HEK293 (cell line): ENCODE measurements at regions not wholly inside any gene's neighbourhood (a gene's known extent, or its start where the extent isn't known, plus 50 kb on each side); places are given as distances from the start of the nearest gene placed in this dataset.

Source experiments
- CTCF ChIA-PET: fragments of 350-600 bp; formaldehyde crosslinking; extraction: SDS; loops from one replicate; lab custom pipeline; 2021; ENCODE audit warnings: antibody characterized with exemption; lab: Yijun Ruan, JAX
- POLR2A ChIA-PET: fragments of 300-600 bp; formaldehyde crosslinking; extraction: SDS; loops from one replicate; lab custom pipeline; 2020; ENCODE audit warnings: antibody characterized with exemption, inconsistent platforms; lab: Yijun Ruan, JAX
- H3K27ac ChIP-seq: fragments of 200-500 bp; sonication (Bioruptor generic); 2 replicates; pipeline ENCODE4 v1.5.1; 2014; ENCODE audit warnings: low read depth, low read length, control low read depth, inconsistent platforms; ENCODE audit errors: extremely low read depth
- H3K36me3 ChIP-seq, 2 experiments: fragments of 200-500 bp in 1 of 2; sonication (Bioruptor generic) in 1 of 2; 1 replicate in 1 of 2; 2 replicates in 1 of 2; pipeline ENCODE4 v1.5.1; 2014 to 2017; ENCODE audit warnings: inconsistent platforms in 2 of 2, low read length in 2 of 2; ENCODE audit not compliant: control insufficient read depth in 2 of 2, insufficient read depth in 1 of 2
- H3K4me1 ChIP-seq: fragments of 200-500 bp; sonication (Bioruptor generic); 2 replicates; pipeline ENCODE4 v1.5.1; 2014; ENCODE audit warnings: mild to moderate bottlenecking, low read length, inconsistent platforms; ENCODE audit not compliant: control insufficient read depth, insufficient read depth
- H3K4me3 ChIP-seq: 2 replicates; pipeline ENCODE4 v1.5.1; 2011; ENCODE audit warnings: low read depth, mild to moderate bottlenecking, control low read depth, low read length, moderate library complexity
- H3K9me3 ChIP-seq: fragments of 200-500 bp; sonication (Bioruptor generic); 2 replicates; pipeline ENCODE4 v1.5.1; 2014; ENCODE audit warnings: low read depth, low read length, inconsistent platforms; ENCODE audit not compliant: control insufficient read depth, insufficient read depth
- EGR2 ChIP-seq: fragments of 450-650 bp; formaldehyde crosslinking; IDR thresholded peaks from 2 replicates; pipeline ENCODE4 v1.5.1; 2016; ENCODE audit warnings: low read depth, missing biosample characterization, missing genetic modification characterization
- FEZF1 ChIP-seq: fragments of 450-650 bp; formaldehyde crosslinking; IDR thresholded peaks from 2 replicates; pipeline ENCODE4 v1.5.1; 2016; ENCODE audit warnings: missing biosample characterization, missing genetic modification characterization
- GLI2 ChIP-seq: fragments of 450-650 bp; formaldehyde crosslinking; IDR thresholded peaks from 2 replicates; pipeline ENCODE4; 2017; ENCODE audit warnings: missing biosample characterization, missing genetic modification characterization, low read depth, borderline replicate concordance
- GLIS2 ChIP-seq: fragments of 450-650 bp; formaldehyde crosslinking; IDR thresholded peaks from 2 replicates; pipeline ENCODE4 v1.5.1; 2016; ENCODE audit warnings: missing biosample characterization, missing genetic modification characterization
- HOXC10 ChIP-seq: sonication (generic); formaldehyde crosslinking; IDR thresholded peaks from 2 replicates; pipeline ENCODE4 v1.8.1; 2023; ENCODE audit warnings: mild to moderate bottlenecking, missing genetic modification reagents
- ZBTB20 ChIP-seq: fragments of 450-650 bp; formaldehyde crosslinking; IDR thresholded peaks from 2 replicates; pipeline ENCODE4 v1.5.1; 2016; ENCODE audit warnings: missing biosample characterization, missing genetic modification characterization
- ZIC2 ChIP-seq: fragments of 450-650 bp; formaldehyde crosslinking; IDR thresholded peaks from 2 replicates; pipeline ENCODE4 v1.5.1; 2016; ENCODE audit warnings: missing biosample characterization, missing genetic modification characterization
- ZNF302 ChIP-seq: fragments of 450-650 bp; formaldehyde crosslinking; IDR thresholded peaks from 2 replicates; pipeline ENCODE4 v1.5.1; 2016; ENCODE audit warnings: missing biosample characterization, missing genetic modification characterization, low read depth
- ZNF350 ChIP-seq: fragments of 450-650 bp; formaldehyde crosslinking; IDR thresholded peaks from 2 replicates; pipeline ENCODE4 v1.5.0; 2017; ENCODE audit warnings: missing biosample characterization, mild to moderate bottlenecking, missing genetic modification characterization
- ZNF48 ChIP-seq: fragments of 450-650 bp; formaldehyde crosslinking; IDR thresholded peaks from 2 replicates; pipeline ENCODE4 v1.5.1; 2016; ENCODE audit warnings: missing biosample characterization, missing genetic modification characterization
- ZNF529 ChIP-seq: fragments of 450-650 bp; formaldehyde crosslinking; IDR thresholded peaks from 2 replicates; pipeline ENCODE4 v1.5.1; 2017; ENCODE audit warnings: missing genetic modification characterization, missing biosample characterization; ENCODE audit not compliant: insufficient replicate concordance
- ZNF626 ChIP-seq: fragments of 450-650 bp; sonication (Bioruptor Pico); formaldehyde crosslinking; IDR thresholded peaks from 2 replicates; pipeline ENCODE4 v1.5.1; 2018; ENCODE audit warnings: missing biosample characterization, missing genetic modification characterization, inconsistent platforms
- ZNF768 ChIP-seq: fragments of 450-650 bp; formaldehyde crosslinking; IDR thresholded peaks from 2 replicates; pipeline ENCODE4 v1.5.1; 2018; ENCODE audit warnings: missing biosample characterization, mild to moderate bottlenecking, missing genetic modification characterization
- ZNF785 ChIP-seq: fragments of 450-650 bp; formaldehyde crosslinking; IDR thresholded peaks from 2 replicates; pipeline ENCODE4 v1.5.1; 2016; ENCODE audit warnings: missing biosample characterization, missing genetic modification characterization
- TF ChIP-seq, protein P1 (sequence below): fragments of 450-650 bp; formaldehyde crosslinking; IDR thresholded peaks from 2 replicates; pipeline ENCODE4 v1.5.1; 2016; ENCODE audit warnings: missing biosample characterization, missing genetic modification characterization
- TF ChIP-seq, protein P2 (sequence below): fragments of 450-650 bp; formaldehyde crosslinking; IDR thresholded peaks from 2 replicates; pipeline ENCODE4 v1.5.1; 2017; ENCODE audit warnings: missing biosample characterization, missing genetic modification characterization
- TF ChIP-seq, protein P3 (sequence below): fragments of 450-650 bp; formaldehyde crosslinking; IDR thresholded peaks from 2 replicates; pipeline ENCODE4 v1.5.1; 2017; ENCODE audit warnings: missing biosample characterization, mild to moderate bottlenecking, missing genetic modification characterization, moderate library complexity

DNA sequence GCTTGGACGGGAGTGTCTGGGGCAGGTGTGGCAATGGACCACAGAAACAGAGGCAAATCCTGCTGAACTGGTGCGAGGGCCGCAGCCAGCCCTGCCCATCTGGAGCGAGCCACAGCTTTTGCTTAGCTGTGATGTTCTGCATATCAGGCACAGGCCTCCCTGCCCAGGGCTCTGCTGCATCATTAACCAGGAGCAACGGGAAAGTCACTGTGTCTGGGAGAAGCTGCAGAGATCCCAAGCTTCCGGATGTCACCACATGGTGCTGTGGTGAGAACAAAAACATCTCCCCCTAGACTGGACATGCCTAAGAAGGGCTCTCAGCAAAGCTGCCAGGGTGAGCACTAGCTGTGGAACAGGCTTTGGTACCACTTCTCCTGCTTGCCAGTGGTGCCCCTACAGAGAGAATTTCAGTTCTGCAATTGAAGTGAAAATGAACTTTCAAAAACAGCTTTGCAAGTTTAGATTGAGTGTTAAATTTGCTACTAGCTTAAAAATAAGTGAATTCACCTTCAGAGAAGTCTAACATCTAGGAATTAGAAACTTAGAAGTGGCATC lies 172.9 kb upstream of the MYT1L start:
- Histone ChIP-seq H3K9me3 (no peaks in the 10 kb centered on the region), H3K4me1 (no peaks in the 10 kb centered on the region), H3K36me3 (no peaks in the 10 kb centered on the region)
- ChIA-PET POLR2A (no interaction called here), CTCF (interaction anchor here (0.7 kb wide), 1 partner anchor 14 kb away, joined by 4 read pairs; no protein-coding TSS in a partner anchor)
- TF ChIP-seq ZNF302 = no peak
- TF ChIP-seq ZIC2 (tag by site-specific recombination) = no peak
- no peak for TF ChIP-seq FEZF1 (tag by site-specific recombination)
- TF ChIP-seq GLIS2 = no peak
- TF ChIP-seq ZBTB20 = no peak
- TF ChIP-seq, all 188 proteins: peak for 0
- no peak overlapping the region for H3K27ac ChIP-seq
- H3K4me3 ChIP-seq = no peak overlapping the region

DNA sequence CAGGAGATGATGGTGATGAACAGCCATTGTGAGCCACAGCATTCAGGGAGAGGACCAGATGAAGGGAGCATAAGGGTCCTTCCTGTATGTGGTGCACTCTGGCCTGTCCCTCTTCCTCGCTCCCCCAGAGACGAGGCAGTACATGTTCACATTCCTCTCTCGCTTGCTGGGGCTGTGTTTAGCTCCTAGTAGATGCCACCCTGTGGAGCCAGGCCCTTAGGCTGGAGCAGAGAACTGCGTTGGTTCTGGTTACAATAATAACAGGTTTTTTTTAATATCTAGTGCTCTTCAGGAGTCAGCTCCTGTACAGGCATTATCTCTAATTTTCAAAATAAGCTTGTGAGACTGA lies 171.1 kb upstream of the MYT1L start:
- Histone ChIP-seq H3K27ac (no peak overlapping the region), H3K4me1 (no peaks in the 10 kb centered on the region), H3K9me3 (no peaks in the 10 kb centered on the region), H3K4me3 (no peak overlapping the region), H3K36me3 (no peaks in the 10 kb centered on the region)
- TF ChIP-seq ZNF529 (no peak), ZNF626 (tag by site-specific recombination) (no peak), EGR2 (tag by site-specific recombination) (no peak), ZNF48 (tag by site-specific recombination) (no peak), ZNF768 (tag by site-specific recombination) (no peak)
- TF ChIP-seq, protein P1, sequence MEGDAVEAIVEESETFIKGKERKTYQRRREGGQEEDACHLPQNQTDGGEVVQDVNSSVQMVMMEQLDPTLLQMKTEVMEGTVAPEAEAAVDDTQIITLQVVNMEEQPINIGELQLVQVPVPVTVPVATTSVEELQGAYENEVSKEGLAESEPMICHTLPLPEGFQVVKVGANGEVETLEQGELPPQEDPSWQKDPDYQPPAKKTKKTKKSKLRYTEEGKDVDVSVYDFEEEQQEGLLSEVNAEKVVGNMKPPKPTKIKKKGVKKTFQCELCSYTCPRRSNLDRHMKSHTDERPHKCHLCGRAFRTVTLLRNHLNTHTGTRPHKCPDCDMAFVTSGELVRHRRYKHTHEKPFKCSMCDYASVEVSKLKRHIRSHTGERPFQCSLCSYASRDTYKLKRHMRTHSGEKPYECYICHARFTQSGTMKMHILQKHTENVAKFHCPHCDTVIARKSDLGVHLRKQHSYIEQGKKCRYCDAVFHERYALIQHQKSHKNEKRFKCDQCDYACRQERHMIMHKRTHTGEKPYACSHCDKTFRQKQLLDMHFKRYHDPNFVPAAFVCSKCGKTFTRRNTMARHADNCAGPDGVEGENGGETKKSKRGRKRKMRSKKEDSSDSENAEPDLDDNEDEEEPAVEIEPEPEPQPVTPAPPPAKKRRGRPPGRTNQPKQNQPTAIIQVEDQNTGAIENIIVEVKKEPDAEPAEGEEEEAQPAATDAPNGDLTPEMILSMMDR (tag by site-specific recombination) = no peak
- POLR2A ChIA-PET = no interaction called here
- CTCF ChIA-PET = no interaction called here

DNA sequence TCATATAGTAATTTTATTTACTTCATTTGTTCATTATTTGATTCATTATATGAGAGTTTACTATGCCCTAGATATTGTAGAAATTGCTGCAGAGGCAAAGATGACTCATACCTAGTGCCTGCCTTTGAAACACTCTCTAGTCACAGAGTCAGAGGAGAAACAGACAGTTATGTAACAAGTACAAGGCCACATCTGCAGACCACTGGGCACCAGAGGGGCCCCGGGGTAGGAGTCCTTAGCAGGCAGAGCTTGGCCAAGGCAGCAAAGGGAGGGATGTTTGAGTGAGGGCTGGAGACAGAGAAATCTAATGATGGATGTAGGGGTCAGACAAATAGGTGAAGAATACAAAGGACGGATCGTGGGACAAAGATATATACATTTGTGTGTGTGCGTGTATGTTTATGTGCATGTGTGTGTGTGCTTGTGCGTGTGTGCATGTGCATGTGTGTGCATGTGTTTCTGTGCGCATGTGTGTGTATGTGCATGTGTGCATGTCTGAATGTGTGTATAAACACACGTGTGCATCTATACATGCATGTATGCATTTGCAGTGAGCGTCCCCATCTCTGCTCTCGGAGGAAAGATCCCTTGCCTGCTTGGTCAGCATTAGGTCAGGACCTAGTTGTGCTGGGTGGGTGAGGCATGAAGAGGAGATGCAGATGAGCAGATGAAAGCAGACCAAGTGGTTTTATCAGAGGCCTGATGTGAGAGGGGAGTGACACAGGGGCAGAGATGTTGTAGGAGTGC lies 170.6 kb upstream of the MYT1L start:
- no peak overlapping the region for H3K27ac ChIP-seq
- CTCF ChIA-PET = no interaction called here
- no peaks in the 10 kb centered on the region for H3K36me3 ChIP-seq
- POLR2A ChIA-PET = no interaction called here
- H3K9me3 ChIP-seq = no peaks in the 10 kb centered on the region
- no peak for TF ChIP-seq ZNF350 (tag by site-specific recombination)
- TF ChIP-seq, protein P2, sequence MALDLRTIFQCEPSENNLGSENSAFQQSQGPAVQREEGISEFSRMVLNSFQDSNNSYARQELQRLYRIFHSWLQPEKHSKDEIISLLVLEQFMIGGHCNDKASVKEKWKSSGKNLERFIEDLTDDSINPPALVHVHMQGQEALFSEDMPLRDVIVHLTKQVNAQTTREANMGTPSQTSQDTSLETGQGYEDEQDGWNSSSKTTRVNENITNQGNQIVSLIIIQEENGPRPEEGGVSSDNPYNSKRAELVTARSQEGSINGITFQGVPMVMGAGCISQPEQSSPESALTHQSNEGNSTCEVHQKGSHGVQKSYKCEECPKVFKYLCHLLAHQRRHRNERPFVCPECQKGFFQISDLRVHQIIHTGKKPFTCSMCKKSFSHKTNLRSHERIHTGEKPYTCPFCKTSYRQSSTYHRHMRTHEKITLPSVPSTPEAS (tag by site-specific recombination) = peak; percentile 65
- TF ChIP-seq, all 188 proteins: peak for 1
- no peak overlapping the region for H3K4me3 ChIP-seq
- H3K4me1 ChIP-seq = no peaks in the 10 kb centered on the region

DNA sequence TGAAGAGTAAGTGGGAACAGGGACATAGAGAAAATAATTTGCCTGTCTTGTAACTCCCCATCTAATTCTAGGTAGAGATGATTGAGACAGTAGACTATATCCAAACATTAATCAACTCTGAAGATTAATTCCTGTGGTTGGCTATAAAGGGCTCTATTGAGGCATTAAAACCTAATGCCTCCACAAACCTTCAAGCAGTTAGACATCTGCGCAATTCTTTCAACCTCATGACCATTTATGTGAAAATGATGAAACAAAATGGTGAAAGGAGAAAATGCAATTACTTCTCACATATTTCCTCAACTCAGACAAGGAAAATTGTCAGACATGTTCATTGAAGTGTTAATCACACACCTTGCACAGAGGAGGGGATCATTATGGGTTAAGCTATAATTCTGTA lies 164.5 kb upstream of the MYT1L start:
- CTCF ChIA-PET = no interaction called here
- POLR2A ChIA-PET = no interaction called here
- H3K4me3 ChIP-seq = no peak overlapping the region
- no peaks in the 10 kb centered on the region for H3K4me1 ChIP-seq
- H3K9me3 ChIP-seq = no peaks in the 10 kb centered on the region
- no peaks in the 10 kb centered on the region for H3K36me3 ChIP-seq
- no peak for TF ChIP-seq GLI2
- no peak for TF ChIP-seq HOXC10 (CRISPR knock-in tag)
- no peak for TF ChIP-seq ZNF785 (tag by site-specific recombination)
- TF ChIP-seq, protein P3, sequence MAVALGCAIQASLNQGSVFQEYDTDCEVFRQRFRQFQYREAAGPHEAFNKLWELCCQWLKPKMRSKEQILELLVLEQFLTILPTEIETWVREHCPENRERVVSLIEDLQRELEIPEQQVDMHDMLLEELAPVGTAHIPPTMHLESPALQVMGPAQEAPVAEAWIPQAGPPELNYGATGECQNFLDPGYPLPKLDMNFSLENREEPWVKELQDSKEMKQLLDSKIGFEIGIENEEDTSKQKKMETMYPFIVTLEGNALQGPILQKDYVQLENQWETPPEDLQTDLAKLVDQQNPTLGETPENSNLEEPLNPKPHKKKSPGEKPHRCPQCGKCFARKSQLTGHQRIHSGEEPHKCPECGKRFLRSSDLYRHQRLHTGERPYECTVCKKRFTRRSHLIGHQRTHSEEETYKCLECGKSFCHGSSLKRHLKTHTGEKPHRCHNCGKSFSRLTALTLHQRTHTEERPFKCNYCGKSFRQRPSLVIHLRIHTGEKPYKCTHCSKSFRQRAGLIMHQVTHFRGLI (tag by site-specific recombination) = no peak
- no peak overlapping the region for H3K27ac ChIP-seq
